IMR-90 (cell line): ENCODE measurements at regions not wholly inside any gene's neighbourhood (a gene's known extent, or its start where the extent isn't known, plus 50 kb on each side); places are given as distances from the start of the nearest gene placed in this dataset.
A peak's percentile ranks its signal among the peaks of the same experiment; 100 is the strongest.

Experiments used
- ATAC-seq: fragments of 200-7000 bp; cut with Tn5 transposase; 2 replicates; pipeline ENCODE4 v1.9.1; 2020; ENCODE audit warnings: low read depth, mild to moderate bottlenecking, moderate library complexity
- BruUV-seq: library from RNA; stranded (reverse); fragments of 400-500 nt; replicated peaks from 2 replicates; lab custom pipeline; 2021; lab: Mats Ljungman, UMichigan
- CTCF ChIA-PET: fragments of 300-600 bp; formaldehyde crosslinking; extraction: SDS; loops from one replicate; lab custom pipeline; 2021; ENCODE audit warnings: antibody characterized with exemption; lab: Yijun Ruan, JAX
- POLR2A ChIA-PET: fragments of 300-600 bp; sonication (Branson Sonifier 250); formaldehyde crosslinking; loops from one replicate; lab custom pipeline; 2022; ENCODE audit warnings: antibody characterized with exemption; ENCODE audit not compliant: unreplicated experiment; lab: Charles Lee
- DNase-seq: peaks from one replicate; pipeline ENCODE4 v3.0.0; 2013
- H2AFZ ChIP-seq: replicated peaks from 2 replicates; pipeline ENCODE3; 2013; ENCODE audit warnings: low read length, mild to moderate bottlenecking; ENCODE audit not compliant: poor library complexity
- H2AK5ac ChIP-seq: 2 replicates; pipeline ENCODE4 v1.6.1; 2013; ENCODE audit warnings: low read depth, low read length, inconsistent platforms
- H2AK9ac ChIP-seq: replicated peaks from 2 replicates; pipeline ENCODE3; 2013; ENCODE audit warnings: mild to moderate bottlenecking, low read depth, low read length, moderate library complexity; ENCODE audit not compliant: poor library complexity
- H2BK120ac ChIP-seq: 2 replicates; pipeline ENCODE4 v1.6.1; 2013; ENCODE audit warnings: low read depth, low read length, inconsistent platforms
- H2BK15ac ChIP-seq: 3 replicates; pipeline ENCODE4 v1.6.1; 2013; ENCODE audit warnings: low read depth, low read length, inconsistent platforms
- H2BK20ac ChIP-seq: 2 replicates; pipeline ENCODE4 v1.6.1; 2013; ENCODE audit warnings: low read depth, mild to moderate bottlenecking, inconsistent platforms, low read length, moderate library complexity
- H2BK5ac ChIP-seq: 2 replicates; pipeline ENCODE4 v1.6.1; 2013; ENCODE audit warnings: mild to moderate bottlenecking, low read depth, low read length, inconsistent platforms; ENCODE audit not compliant: poor library complexity, severe bottlenecking
- H3K14ac ChIP-seq: replicated peaks from 2 replicates; pipeline ENCODE4 v1.6.1; 2013; ENCODE audit warnings: low read depth, low read length, inconsistent platforms
- H3K18ac ChIP-seq: 2 replicates; pipeline ENCODE4 v1.6.1; 2013; ENCODE audit warnings: low read depth, low read length, control low read depth
- H3K23ac ChIP-seq: 2 replicates; pipeline ENCODE4 v1.6.1; 2013; ENCODE audit warnings: low read depth, low read length, inconsistent platforms
- H3K27ac ChIP-seq: 2 replicates; pipeline ENCODE4 v1.5.1; 2013; ENCODE audit warnings: mild to moderate bottlenecking, control low read depth, low read length; ENCODE audit not compliant: insufficient read depth
- H3K27me3 ChIP-seq: 2 replicates; pipeline ENCODE4 v1.6.1; 2013; ENCODE audit warnings: low read length; ENCODE audit not compliant: control insufficient read depth, insufficient read depth
- H3K36me3 ChIP-seq: 2 replicates; pipeline ENCODE4 v1.6.1; 2013; ENCODE audit warnings: low read length, mixed read lengths; ENCODE audit not compliant: control insufficient read depth, insufficient read depth
- H3K4ac ChIP-seq: 2 replicates; pipeline ENCODE4 v1.6.1; 2013; ENCODE audit warnings: low read depth, low read length, inconsistent platforms
- H3K4me1 ChIP-seq: 2 replicates; pipeline ENCODE4 v1.6.1; 2013; ENCODE audit warnings: low read length, mixed read lengths; ENCODE audit not compliant: control insufficient read depth, insufficient read depth
- H3K4me2 ChIP-seq: 2 replicates; pipeline ENCODE4 v1.6.1; 2013; ENCODE audit warnings: low read depth, mild to moderate bottlenecking, control low read depth, low read length, moderate library complexity
- H3K4me3 ChIP-seq: 2 replicates; pipeline ENCODE4 v1.5.1; 2013; ENCODE audit warnings: low read depth, mild to moderate bottlenecking, control low read depth, low read length, moderate library complexity; ENCODE audit not compliant: insufficient read depth
- H3K56ac ChIP-seq: 2 replicates; pipeline ENCODE4 v1.6.1; 2013; ENCODE audit warnings: low read length, inconsistent platforms; ENCODE audit not compliant: insufficient read depth; ENCODE audit errors: extremely low read depth
- H3K79me1 ChIP-seq, 2 experiments: 2 replicates each; pipeline ENCODE4 v1.6.1; 2013; ENCODE audit warnings: low read length in 2 of 2, inconsistent platforms in 1 of 2, low read depth in 1 of 2
- H3K9ac ChIP-seq: 2 replicates; pipeline ENCODE4 v1.6.1; 2013; ENCODE audit warnings: low read depth, low read length, control low read depth
- H3K9me1 ChIP-seq: 2 replicates; pipeline ENCODE4 v1.6.1; 2013; ENCODE audit warnings: low read length, inconsistent platforms; ENCODE audit not compliant: insufficient read depth
- H3K9me3 ChIP-seq: 2 replicates; pipeline ENCODE4 v1.6.1; 2013; ENCODE audit warnings: low read length; ENCODE audit not compliant: control insufficient read depth, insufficient read depth
- H4K20me1 ChIP-seq: 2 replicates; pipeline ENCODE4 v1.6.1; 2013; ENCODE audit warnings: low read length, inconsistent platforms; ENCODE audit not compliant: insufficient read depth
- H4K5ac ChIP-seq: 2 replicates; pipeline ENCODE4 v1.6.1; 2013; ENCODE audit warnings: mild to moderate bottlenecking, low read depth, low read length, control low read depth
- H4K8ac ChIP-seq, 2 experiments: 2 replicates each; pipeline ENCODE4 v1.6.1; 2013; ENCODE audit warnings: low read depth in 2 of 2, low read length in 2 of 2, control low read depth in 1 of 2, inconsistent platforms in 1 of 2
- H4K91ac ChIP-seq: 2 replicates; pipeline ENCODE4 v1.6.1; 2013; ENCODE audit warnings: low read depth, low read length, inconsistent platforms; ENCODE audit not compliant: insufficient read depth
- MAFK ChIP-seq: IDR thresholded peaks from 2 replicates; pipeline ENCODE4 v1.6.1; 2012; ENCODE audit warnings: low read depth, low read length, improper control_type of control experiment
- MXI1 ChIP-seq: IDR thresholded peaks from 2 replicates; pipeline ENCODE4 v1.6.1; 2012; ENCODE audit warnings: low read depth, mild to moderate bottlenecking, low read length, moderate library complexity, borderline replicate concordance
- POLR2A ChIP-seq: IDR thresholded peaks from 2 replicates; pipeline ENCODE4 v1.6.1; 2012; ENCODE audit warnings: mild to moderate bottlenecking, low read depth, low read length
- WGBS, 2 experiments: methylation state at CpG; one replicate each; pipeline versions ENCODE4 v1.1.5 to v1.1.7; 2013; ENCODE audit warnings: missing lambda C conversion rate in 2 of 2; ENCODE audit not compliant: insufficient read length in 1 of 2; ENCODE audit errors: extremely low coverage in 2 of 2; 5-methylcytosine and 5-hydroxymethylcytosine counted together
- dilution Hi-C: fragments of 300-500 bp; cut with HindIII; formaldehyde crosslinking; loops from one replicate; pipeline ENCODE4 v1.14.3; 2018; ENCODE audit warnings: low sequenced_read_pairs; ENCODE audit not compliant: unreplicated experiment
- in situ Hi-C: fragments of 300-500 bp; cut with MboI; formaldehyde crosslinking; loops from 3 replicates; pipeline ENCODE4 v1.14.3; 2019; ENCODE audit warnings: low sequenced_read_pairs, inconsistent platforms, mixed read lengths
- intact Hi-C: fragments of 100-400 bp; cut with micrococcal nuclease; formaldehyde crosslinking; loops from 2 replicates; pipeline ENCODE4 v1.10.0; 2022

DNA sequence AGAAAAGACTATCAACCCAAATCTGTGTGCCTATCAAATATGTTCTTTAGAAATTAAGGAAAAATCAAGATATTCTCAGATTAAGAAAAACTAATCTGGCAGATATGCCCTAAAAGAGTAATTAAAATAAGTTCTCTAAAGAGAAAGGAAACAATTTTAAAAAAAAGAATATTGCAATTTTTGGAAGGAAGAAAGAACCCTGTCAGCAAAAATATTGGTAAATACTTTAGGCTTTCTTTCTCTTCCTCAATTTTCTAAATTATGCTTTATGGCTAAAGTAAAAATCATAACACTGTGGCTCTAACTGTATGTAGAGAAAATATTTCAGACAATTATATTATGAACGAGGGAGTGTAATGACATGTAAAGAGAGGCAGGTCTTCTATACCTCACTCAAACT, 691.3 kb upstream of the PTBP2 start:
- Histone ChIP-seq H4K8ac (no peak overlapping the region), H3K27ac (no peak overlapping the region), H3K56ac (no peak overlapping the region), H2BK20ac (no peak overlapping the region), H2AFZ (no peak overlapping the region), H2BK5ac (no peak overlapping the region), H3K23ac (no peak overlapping the region), H3K18ac (no peak overlapping the region), H3K36me3 (no peaks in the 10 kb centered on the region), H4K20me1 (no peaks in the 10 kb centered on the region), H3K4ac (no peak overlapping the region), H4K5ac (no peak overlapping the region), H3K4me1 (no peaks in the 10 kb centered on the region), H4K91ac (no peak overlapping the region), H2AK5ac (no peak overlapping the region), H2BK120ac (no peak overlapping the region), H2AK9ac (no peak overlapping the region), H3K9me1 (no peaks in the 10 kb centered on the region), H2BK15ac (no peak overlapping the region), H3K9ac (no peak overlapping the region), H3K14ac (no peak overlapping the region), H3K4me3 (no peak overlapping the region), H3K79me1 (no peaks in the 10 kb centered on the region), H3K9me3 (no peaks in the 10 kb centered on the region), H3K4me2 (no peak overlapping the region), H3K27me3 (no peaks in the 10 kb centered on the region)
- POLR2A ChIA-PET, result no interaction called here
- in situ Hi-C loops, result no loop called here
- no TSS peak for BruUV-seq
- no peak for TF ChIP-seq POLR2A
- peak; percentile 76 for TF ChIP-seq MAFK
- no peak for TF ChIP-seq MXI1
- dilution Hi-C loops, result no loop called here
- no CpG with 5 or more reads among the region's 1 CpG for WGBS, 2 experiments
- ATAC-seq, result no peak
- CTCF ChIA-PET, result no interaction called here
- no peak for DNase-seq
- intact Hi-C loops, result no loop called here
